ENCODE measurements at regions not wholly inside any gene's neighbourhood (a gene's known extent, or its start where the extent isn't known, plus 50 kb on each side); places are given as distances from the start of the nearest gene placed in this dataset.

DNA sequence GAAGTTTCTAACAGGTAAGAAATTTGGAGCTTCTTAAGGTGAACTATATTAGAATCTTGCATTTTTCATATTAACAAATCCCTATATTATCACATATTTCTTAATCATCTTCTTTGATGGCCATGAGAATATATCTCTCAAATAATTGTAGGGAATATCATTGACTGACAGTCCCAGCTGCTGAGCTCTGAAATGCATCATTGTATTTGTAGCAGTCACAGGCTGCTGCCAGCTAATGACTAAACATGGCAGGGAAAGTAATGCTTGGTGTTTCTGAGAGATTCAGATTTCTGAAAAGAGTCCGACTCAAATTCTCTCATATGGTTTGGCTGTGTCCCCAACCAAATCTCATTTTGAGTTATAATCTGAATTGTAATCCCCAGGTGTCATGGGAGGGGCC is 171.9 kb downstream of the TRAM1L1 start:
- TF ChIP-seq CTCF (IDR thresholded peaks at IDR 0.05), result no peak
- TF ChIP-seq POLR2AphosphoS5 (IDR thresholded peaks at IDR 0.05; ENCODE audit: insufficient read depth in 1 of 2, low read depth in 1 of 2), result no peak
- no peak for TF ChIP-seq POLR2A (IDR thresholded peaks at IDR 0.05)

Data from vagina (tissue), 2 donors.